ENCODE measurements at regions not wholly inside any gene's neighbourhood (a gene's known extent, or its start where the extent isn't known, plus 50 kb on each side); places are given as distances from the start of the nearest gene placed in this dataset.

DNA sequence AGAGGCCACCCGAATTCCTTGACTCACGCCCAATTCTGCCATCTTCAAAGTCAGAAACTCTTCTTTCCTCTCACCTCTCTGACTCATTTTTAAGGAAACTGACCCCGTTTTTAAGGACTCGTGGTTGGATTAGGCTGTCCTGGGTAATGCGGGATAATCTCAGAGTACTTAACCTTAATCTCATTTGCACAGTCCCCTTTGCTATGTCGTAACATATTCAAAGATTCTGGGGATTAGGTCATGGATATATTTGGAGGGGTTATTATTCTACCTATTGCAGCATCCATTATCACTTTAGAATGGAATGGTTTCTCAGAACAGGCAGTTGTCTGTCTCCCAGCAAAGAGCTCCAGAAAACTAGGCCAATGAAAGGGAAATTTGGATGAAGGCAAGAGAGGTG is 80.8 kb upstream of the IL12B start:
- H3K4me3 ChIP-seq (ENCODE audit: low read depth, low read length), result no peak overlapping the region
- TF ChIP-seq, protein P1, sequence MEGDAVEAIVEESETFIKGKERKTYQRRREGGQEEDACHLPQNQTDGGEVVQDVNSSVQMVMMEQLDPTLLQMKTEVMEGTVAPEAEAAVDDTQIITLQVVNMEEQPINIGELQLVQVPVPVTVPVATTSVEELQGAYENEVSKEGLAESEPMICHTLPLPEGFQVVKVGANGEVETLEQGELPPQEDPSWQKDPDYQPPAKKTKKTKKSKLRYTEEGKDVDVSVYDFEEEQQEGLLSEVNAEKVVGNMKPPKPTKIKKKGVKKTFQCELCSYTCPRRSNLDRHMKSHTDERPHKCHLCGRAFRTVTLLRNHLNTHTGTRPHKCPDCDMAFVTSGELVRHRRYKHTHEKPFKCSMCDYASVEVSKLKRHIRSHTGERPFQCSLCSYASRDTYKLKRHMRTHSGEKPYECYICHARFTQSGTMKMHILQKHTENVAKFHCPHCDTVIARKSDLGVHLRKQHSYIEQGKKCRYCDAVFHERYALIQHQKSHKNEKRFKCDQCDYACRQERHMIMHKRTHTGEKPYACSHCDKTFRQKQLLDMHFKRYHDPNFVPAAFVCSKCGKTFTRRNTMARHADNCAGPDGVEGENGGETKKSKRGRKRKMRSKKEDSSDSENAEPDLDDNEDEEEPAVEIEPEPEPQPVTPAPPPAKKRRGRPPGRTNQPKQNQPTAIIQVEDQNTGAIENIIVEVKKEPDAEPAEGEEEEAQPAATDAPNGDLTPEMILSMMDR (IDR thresholded peaks at IDR 0.05; ENCODE audit: low read depth, low read length), result no peak

DNA sequence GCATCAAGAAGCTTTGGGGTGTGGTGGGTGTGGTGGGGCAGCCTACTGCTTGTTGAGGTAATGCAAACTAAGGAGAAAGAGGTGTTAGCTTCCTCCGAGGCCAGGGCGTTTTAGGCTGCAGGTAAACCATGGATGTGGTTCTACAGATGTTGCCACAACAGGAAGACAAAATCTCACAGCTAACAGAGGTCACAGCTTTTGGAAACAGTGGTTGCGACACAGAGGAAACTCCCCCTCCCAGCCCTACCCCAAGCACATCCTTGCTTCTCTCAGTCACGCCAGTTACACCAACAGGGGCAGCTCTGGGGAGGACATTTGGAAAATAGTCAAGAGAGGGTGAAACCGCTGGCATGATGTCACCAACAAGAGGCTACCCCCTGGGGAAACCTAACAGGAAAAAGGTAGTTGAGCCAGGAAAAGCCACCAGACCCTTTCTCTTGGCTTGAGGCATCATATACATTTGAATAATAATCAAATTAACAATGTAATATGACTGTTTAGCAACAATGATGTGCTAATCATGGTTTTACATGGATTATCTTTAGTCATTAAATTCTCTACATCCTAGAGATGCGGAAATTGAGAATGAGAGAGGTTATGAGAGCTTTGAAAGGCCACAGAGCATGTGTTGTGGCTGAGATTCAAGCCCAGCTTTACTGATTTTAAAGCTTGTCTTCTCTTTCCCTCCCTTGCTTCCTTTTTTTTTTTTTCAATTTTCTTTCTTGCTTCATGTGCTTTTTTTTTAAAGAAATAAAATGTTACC is 82.2 kb upstream of the IL12B start:
- no peak overlapping the region for H3K4me3 ChIP-seq (ENCODE audit: low read depth, low read length)
- TF ChIP-seq, protein P1 (IDR thresholded peaks at IDR 0.05; ENCODE audit: low read depth, low read length), result no peak

DNA sequence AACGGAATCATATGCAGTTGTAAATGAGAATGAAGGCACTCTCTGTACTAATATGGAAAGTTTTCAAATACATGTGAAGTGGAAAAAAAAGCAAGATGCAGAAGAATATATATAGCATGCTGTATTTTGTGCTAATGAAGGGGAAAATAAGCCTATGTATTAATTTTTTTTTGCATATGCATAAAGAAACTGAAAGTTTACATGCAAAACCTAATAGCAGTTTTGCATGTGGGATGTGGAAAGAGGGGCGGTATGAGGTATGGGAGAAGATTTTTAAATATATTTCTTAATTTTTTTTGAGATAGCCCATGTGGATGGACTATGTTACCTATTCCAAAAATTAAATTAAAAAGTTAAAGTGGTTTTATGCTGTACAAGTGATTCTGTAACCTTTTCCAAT is 83.7 kb upstream of the IL12B start:
- TF ChIP-seq, protein P1 (IDR thresholded peaks at IDR 0.05; ENCODE audit: low read depth, low read length), result no peak
- no peak overlapping the region for H3K4me3 ChIP-seq (ENCODE audit: low read depth, low read length)

DNA sequence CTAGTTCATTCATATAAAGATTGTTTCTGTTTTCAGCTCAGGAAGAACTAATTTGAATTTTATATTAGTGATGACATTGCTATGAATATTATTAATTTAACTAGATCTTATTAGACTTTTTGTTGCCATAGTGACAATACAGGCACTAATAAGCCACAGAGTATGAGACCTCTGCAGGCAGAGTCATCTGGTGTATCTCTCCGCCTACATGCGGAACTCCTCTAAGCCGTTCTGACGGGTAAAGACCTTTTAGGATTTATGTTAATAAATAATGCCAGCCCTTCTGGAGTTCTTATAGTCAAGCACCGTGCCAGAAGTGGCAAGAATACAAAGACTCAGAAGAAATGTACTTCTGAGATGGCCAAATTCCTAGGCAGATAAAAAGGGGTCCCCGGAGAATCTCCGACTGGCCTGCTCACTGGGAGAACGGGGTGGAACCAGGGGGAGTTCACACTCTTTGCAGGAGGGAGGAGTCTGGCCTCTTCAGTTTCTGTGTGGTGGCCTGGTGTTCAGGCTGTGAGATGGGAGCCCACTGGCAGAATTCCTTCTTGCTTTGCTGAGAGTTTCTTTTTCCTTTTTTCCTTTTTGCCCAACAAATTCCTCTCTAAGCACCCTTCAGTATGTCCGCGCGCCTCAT is 85.1 kb upstream of the IL12B start:
- H3K4me3 ChIP-seq (ENCODE audit: low read depth, low read length), result no peak overlapping the region
- TF ChIP-seq, protein P1 (IDR thresholded peaks at IDR 0.05; ENCODE audit: low read depth, low read length), result no peak

DNA sequence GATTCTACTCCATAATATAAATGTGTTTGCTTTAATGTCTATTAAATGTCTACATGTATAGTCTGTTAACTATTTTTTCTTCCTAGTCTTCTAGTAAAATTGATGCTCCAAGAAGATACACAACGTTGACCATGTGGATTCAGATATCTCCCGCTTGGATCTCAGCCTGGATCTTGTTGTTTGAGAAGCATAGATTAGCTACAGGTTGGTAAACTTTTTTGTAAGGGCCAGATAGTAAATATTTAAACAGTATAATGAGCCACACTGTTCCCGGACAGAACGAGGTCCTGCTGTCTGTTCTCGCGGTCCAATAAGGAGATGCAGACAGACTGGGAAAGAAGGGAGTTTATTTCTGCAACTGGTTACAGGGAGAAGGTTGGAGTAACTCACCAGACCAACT is 86.2 kb upstream of the IL12B start:
- TF ChIP-seq, protein P1 (IDR thresholded peaks at IDR 0.05; ENCODE audit: low read depth, low read length), result no peak
- no peak overlapping the region for H3K4me3 ChIP-seq (ENCODE audit: low read depth, low read length)

DNA sequence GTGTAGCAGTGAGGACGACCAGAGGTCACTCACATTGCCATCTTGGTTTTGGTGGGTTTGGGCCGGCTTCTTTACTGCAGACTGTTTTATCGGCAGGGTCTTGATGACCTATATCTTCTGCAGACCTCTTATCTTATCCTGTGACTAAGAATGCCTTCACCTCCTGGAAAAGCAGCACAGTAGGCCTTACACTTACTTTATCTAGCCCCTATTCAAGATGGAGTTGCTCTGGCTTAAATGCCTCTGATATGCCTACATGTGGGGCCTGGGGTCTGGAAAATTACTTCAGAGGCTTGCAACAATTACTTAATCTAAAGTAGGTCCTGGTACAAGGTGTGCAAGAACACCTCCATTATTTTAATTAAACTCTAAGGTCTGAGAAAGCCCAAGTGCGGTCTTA is 86.9 kb upstream of the IL12B start:
- no peak overlapping the region for H3K4me3 ChIP-seq (ENCODE audit: low read depth, low read length)
- TF ChIP-seq, protein P1 (IDR thresholded peaks at IDR 0.05; ENCODE audit: low read depth, low read length), result no peak

DNA sequence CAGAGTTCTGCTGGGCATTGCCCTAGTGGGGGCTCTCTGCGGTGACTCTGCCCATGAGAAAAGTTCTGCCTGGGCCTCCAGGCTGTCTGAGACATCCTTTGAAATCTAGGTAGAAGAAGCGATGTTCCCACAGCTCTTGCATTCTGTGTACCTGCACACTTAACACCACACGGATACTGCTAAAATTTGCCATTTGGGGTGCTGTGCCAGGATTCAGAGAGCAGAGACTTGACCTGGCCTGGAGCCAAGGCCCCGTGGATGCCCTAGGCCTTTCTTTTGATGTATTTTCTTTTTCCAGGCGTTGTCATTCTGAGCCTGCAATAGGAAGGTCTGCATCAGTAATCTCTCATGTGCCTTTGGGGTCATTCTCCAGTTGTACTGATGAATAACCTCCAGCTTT is 89.3 kb upstream of the IL12B start:
- no peak overlapping the region for H3K4me3 ChIP-seq (ENCODE audit: low read depth, low read length)
- TF ChIP-seq, protein P1 (IDR thresholded peaks at IDR 0.05; ENCODE audit: low read depth, low read length), result no peak
